IPS-18a (cell line): ENCODE measurements at regions not wholly inside any gene's neighbourhood (a gene's known extent, or its start where the extent isn't known, plus 50 kb on each side); places are given as distances from the start of the nearest gene placed in this dataset.
"Not testable (repeated sequence)": the region's sequence is repeated elsewhere in the genome, so short reads cannot be mapped to it uniquely, and the experiment has no call there.

Experiments used
- H3K27ac ChIP-seq: one replicate; pipeline ENCODE4 v1.5.1; 2013; ENCODE audit warnings: low read length
- H3K27me3 ChIP-seq: one replicate; pipeline ENCODE4 v1.6.1; 2013; ENCODE audit warnings: mild to moderate bottlenecking, low read length; ENCODE audit not compliant: control insufficient read depth, insufficient read depth
- H3K36me3 ChIP-seq: one replicate; pipeline ENCODE4 v1.6.1; 2013; ENCODE audit warnings: low read depth, low read length; ENCODE audit not compliant: control insufficient read depth
- H3K4me1 ChIP-seq: one replicate; pipeline ENCODE4 v1.6.1; 2013; ENCODE audit warnings: low read depth, low read length; ENCODE audit not compliant: control insufficient read depth
- H3K4me3 ChIP-seq: one replicate; pipeline ENCODE4 v1.5.1; 2013; ENCODE audit warnings: low read length
- H3K9ac ChIP-seq: one replicate; pipeline ENCODE4 v1.6.1; 2013; ENCODE audit warnings: mild to moderate bottlenecking, low read length, moderate library complexity
- H3K9me3 ChIP-seq: one replicate; pipeline ENCODE4 v1.6.1; 2013; ENCODE audit warnings: low read depth, low read length; ENCODE audit not compliant: control insufficient read depth

DNA sequence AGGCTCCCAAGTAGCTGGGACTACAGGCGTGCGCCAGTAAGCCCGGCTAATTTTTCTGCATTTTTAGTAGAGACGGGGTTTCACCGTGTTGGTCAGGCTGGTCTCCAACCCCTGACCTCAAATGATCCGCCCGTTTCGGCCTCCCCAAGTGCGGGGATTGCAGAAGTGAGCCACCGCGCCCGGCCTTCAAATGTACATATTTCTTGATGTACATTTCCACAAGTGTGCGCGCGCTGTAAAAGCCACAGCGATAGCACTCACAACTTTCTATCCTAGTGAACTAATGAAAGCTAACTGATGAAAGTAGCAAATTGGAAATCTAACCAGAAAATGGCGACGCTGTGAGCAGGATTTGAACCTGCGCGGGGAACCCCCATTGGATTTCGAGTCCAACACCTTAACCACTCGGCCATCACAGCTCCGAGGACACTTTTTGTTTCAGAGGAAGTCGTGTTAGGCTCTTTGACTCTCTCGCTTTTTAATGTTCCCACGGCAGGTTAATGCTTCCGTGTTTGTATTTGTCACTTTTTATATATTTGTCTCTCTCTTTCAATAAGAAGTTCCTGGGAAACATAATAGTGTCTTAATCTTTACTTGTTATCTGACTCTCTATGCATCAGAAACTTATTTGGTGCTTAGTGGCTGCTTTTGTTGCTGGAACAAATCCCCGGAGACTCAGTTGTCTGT is 199.4 kb upstream of the ZNF184 start:
- Histone ChIP-seq H3K4me3 (peak overlapping the region; percentile 76), H3K9me3 (no peaks in the 10 kb centered on the region), H3K27ac (no peak overlapping the region), H3K27me3 (peaks cover 79% of the 10 kb centered on the region), H3K36me3 (no peaks in the 10 kb centered on the region), H3K4me1 (peaks cover 9% of the 10 kb centered on the region), H3K9ac (no peak overlapping the region)

DNA sequence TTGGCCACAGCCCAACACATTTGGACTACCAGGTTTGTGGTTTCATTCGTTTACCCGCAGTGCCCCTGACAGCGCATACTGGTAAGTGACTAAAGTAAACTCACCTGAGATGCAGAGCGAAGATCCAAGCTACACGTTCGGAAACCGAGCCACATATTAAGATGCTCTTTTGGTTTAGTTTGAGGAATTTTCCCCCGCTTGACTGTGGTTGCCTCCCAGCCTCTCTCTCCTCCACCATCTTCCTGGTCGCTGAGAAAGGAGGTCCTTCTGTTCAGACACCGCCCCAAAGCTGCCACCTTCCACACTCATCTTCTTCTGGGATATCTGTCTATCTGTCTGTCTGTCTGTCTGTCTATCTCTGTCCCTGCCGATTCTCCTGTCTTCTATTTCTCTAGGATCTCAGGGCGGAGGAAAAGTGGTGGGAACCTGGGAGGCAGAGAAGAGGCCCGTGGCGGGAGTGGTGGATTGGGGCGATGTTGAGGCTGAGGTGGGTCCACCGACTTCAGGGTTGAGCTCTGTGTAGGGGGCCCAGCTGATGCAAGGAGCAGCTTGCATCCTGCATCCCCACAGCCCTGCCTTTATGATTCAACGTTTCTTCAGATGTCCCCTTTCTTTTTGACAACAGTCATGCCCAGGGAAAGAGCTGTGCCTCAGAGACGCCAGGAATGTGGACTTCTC is 196.9 kb upstream of the ZNF184 start:
- Histone ChIP-seq H3K4me3 (peak overlapping the region; percentile 76), H3K9ac (peak overlapping the region; percentile 3)

DNA sequence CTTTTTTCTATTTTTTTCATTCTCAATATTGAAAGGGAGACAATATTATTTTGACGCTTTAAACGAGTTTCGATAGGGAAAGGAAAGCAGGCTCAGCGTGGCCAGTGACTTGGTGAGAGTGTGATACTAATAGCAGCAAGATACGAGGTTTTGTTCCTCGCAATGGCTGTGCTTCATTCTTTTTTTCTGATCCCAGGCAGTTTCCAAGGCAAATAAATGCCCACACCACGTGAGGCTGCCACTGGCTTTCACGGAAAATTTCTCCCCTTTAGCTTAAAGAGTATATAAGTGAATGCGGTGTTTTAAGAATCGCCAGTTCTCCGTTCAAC is 196.4 kb upstream of the ZNF184 start:
- peak overlapping the region; percentile 76 for H3K4me3 ChIP-seq
- no peaks in the 10 kb centered on the region for H3K36me3 ChIP-seq
- peaks cover 75% of the 10 kb centered on the region for H3K27me3 ChIP-seq
- no peak overlapping the region for H3K9ac ChIP-seq
- H3K9me3 ChIP-seq: no peaks in the 10 kb centered on the region
- H3K4me1 ChIP-seq: peaks cover 12% of the 10 kb centered on the region
- H3K27ac ChIP-seq: no peak overlapping the region

More for the DNA sequence above, 196.9 kb upstream of the ZNF184 start:
- H3K9me3 ChIP-seq: no peaks in the 10 kb centered on the region
- H3K4me1 ChIP-seq: peaks cover 12% of the 10 kb centered on the region
- peaks cover 79% of the 10 kb centered on the region for H3K27me3 ChIP-seq
- no peaks in the 10 kb centered on the region for H3K36me3 ChIP-seq
- H3K27ac ChIP-seq: no peak overlapping the region

DNA sequence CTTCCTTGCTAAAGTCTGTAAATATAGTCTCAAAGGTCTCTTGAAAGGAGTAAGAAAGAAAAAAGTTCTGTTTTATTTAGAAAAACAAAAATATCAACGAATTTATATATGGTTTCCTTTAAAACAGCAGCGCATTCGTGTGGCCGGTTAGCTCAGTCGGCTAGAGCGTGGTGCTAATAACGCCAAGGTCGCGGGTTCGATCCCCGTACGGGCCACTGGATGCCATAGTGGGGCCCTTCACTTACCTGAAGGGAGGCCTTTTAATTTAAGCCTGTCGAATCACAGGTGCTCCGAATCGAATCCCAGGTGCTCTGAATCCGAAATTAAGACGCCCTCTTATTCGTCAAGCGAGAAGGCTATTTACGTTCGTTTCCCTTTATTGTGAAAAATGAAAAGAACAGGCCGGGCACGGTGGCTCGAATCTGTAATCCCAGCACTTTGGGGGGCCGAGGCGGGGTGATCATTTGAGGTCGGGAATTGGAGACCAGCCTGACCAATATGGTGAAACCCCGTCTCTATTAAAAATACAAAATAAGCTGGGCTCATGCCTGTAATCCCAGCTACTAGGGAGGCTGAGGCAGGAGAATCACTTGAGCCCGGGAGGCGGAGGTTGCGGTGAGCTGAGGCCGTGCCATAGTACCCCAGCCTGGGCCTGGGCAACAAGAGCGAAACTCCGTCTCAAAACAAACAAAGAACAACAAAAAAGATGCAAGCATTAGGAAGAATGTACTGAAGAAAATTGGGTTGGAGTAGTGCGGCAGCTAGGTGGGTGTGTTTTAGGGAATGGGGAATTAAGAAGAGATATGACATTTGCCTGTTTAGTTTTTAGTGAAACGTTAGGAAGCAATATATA is 195.8 kb upstream of the ZNF184 start:
- no peaks in the 10 kb centered on the region for H3K36me3 ChIP-seq
- H3K4me1 ChIP-seq: peaks cover 12% of the 10 kb centered on the region
- H3K9ac ChIP-seq: no peak overlapping the region
- no peaks in the 10 kb centered on the region for H3K9me3 ChIP-seq
- H3K27ac ChIP-seq: no peak overlapping the region
- H3K27me3 ChIP-seq: peaks cover 69% of the 10 kb centered on the region
- H3K4me3 ChIP-seq: peak overlapping the region; percentile 76

DNA sequence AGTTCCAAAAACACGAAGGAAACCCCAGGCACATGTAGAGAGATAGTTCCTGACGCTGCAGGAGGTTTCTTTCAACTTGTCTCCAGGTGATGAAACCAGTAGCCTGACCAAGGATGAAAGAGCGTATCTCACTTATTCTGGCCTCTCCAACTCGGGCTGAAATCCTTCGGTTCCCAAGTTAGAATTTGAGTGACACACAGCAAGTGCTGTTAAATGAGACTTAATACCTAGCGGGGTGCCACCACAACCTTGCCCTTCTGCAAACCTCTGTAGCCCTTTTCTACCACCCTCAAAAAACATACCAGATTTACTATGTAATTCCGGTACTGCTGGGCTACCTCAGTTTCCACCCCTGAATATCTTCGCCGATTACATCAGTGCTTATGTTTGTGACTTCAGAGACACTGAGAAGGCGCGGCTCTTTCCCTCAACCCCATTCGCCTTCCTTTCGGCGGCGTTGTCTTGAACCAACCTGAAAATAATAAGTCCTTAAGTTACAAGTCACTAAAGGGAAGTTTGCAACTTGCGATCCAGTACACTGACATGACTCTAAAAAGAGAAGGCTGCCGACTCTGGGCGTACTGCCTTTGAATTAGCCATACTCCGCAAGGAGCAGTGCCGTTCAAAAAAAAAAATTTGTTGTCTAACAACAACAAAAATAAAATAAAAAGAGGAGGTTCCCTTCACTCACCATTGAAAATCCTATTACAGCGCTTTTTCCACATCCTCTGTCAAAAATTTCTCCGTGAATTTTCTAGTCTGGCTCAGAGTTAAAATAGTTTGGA is 194.9 kb upstream of the ZNF184 start:
- H3K36me3 ChIP-seq: no peaks in the 10 kb centered on the region
- H3K9me3 ChIP-seq: no peaks in the 10 kb centered on the region
- H3K4me3 ChIP-seq: peak overlapping the region; percentile 76
- H3K27me3 ChIP-seq: peaks cover 65% of the 10 kb centered on the region
- H3K9ac ChIP-seq: no peak overlapping the region
- H3K4me1 ChIP-seq: peaks cover 12% of the 10 kb centered on the region
- H3K27ac ChIP-seq: no peak overlapping the region

DNA sequence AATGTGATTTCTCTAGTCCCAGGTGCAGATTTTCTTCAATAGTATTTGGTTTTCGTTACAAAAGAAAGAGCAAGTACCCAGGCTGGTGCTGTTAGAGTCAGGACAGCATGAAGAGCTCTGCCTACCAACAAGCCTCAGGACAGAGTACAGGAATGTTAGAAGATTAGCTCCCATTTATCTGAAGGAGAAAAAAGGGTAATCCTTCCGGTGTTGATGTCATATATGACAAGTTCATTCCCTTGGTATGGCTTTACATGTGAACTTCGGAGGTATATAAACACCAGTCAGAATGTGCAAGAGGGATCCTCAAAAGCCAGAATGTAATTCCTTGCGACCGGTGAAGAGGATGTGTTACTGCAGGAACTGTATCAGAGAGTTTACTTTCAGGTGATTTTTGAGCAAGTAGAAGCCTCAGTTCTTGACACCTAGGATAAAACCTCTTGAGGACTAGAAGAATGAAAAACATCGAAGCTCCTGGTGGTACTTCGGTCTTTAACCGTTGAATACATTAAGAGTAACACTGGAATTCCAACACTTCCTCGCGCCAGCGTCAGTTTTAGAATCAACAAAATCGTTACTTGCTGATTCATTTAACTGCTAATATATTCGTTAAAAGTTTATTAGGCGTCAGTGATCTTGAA is 194.2 kb upstream of the ZNF184 start:
- Histone ChIP-seq H3K9me3 (no peaks in the 10 kb centered on the region), H3K27ac (no peak overlapping the region), H3K27me3 (peaks cover 65% of the 10 kb centered on the region), H3K9ac (no peak overlapping the region), H3K4me3 (peak overlapping the region; percentile 76), H3K36me3 (no peaks in the 10 kb centered on the region), H3K4me1 (peaks cover 12% of the 10 kb centered on the region)

DNA sequence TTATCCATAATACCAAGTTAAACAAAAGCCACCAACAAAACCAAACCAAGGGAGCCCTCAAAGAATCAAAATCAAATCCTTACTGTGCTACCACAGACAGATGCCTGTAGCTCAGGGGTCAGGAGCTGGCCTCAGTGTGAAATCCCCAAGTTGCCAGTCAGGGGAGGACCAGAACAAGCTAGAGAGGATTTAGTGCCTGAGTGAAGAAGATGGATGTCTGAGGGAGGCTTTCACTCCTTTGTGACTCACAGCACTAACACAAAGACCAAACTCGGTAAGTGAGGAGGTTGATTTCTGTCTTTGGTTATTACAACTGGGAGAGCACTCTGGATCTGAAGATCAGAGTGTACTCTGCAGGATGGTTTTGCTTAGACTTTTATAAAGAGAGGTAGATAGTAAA is 189.9 kb upstream of the ZNF184 start:
- peaks cover 5% of the 10 kb centered on the region for H3K4me1 ChIP-seq
- H3K9ac ChIP-seq: no peak overlapping the region
- H3K36me3 ChIP-seq: no peaks in the 10 kb centered on the region

DNA sequence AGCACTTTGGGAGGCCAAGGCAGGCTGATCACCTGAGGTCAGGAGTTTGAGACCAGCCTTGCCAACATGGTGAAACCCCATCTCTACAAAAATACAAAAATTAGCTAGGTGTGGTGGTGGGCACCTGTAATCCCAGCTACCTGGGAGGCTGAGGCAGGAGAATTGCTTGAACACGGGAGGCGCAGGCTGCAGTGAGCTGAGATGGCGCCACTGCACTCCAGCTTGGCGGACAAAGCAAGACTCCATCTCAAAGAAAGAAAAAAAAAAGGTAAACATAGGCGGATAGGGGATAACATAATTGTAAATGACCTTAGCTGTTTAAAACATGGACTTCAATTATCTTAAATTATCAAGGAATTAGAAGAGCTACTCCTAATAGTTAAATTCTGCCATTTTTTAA is 189.3 kb upstream of the ZNF184 start:
- not testable (repeated sequence) for H3K4me1 ChIP-seq, H3K36me3 ChIP-seq, H3K9ac ChIP-seq, H3K4me3 ChIP-seq, H3K9me3 ChIP-seq, H3K27ac ChIP-seq
- peaks cover 16% of the 10 kb centered on the region for H3K27me3 ChIP-seq

More for the DNA sequence above, 189.9 kb upstream of the ZNF184 start:
- Histone ChIP-seq H3K4me3 (no peak overlapping the region), H3K27me3 (peaks cover 22% of the 10 kb centered on the region), H3K27ac (no peak overlapping the region), H3K9me3 (no peaks in the 10 kb centered on the region)

DNA sequence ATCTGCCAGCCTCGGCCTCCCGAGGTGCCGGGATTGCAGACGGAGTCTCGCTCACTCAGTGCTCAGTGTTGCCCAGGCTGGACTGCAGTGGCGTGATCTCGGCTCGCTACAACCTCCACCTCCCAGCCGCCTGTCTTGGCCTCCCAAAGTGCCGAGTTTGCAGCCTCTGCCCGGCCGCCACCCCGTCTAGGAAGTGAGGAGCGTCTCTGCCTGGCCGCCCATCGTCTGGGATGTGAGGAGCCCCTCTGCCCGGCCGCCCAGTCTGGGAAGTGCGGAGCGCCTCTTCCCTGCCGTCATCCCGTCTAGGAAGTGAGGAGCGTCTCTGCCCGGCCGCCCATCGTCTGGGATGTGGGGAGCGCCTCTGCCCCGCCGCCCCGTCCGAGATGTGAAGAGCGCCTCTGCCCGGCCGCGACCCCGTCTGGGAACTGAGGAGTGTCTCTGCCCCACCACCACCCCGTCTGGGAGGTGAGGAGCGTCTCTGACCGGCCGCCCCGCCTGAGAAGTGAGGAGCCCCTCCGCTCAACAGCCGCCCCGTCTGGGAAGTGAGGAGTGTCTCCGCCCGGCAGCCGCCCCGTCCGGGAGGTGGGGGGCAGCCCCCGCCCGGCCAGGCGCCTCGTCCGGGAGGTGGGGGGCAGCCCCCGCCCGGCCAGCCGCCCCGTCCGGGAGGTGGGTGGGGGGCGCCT is 180.4 kb upstream of the ZNF184 start:
- H3K9ac ChIP-seq, H3K27me3 ChIP-seq, H3K4me3 ChIP-seq, H3K27ac ChIP-seq, H3K36me3 ChIP-seq, H3K4me1 ChIP-seq, H3K9me3 ChIP-seq: not testable (repeated sequence)

DNA sequence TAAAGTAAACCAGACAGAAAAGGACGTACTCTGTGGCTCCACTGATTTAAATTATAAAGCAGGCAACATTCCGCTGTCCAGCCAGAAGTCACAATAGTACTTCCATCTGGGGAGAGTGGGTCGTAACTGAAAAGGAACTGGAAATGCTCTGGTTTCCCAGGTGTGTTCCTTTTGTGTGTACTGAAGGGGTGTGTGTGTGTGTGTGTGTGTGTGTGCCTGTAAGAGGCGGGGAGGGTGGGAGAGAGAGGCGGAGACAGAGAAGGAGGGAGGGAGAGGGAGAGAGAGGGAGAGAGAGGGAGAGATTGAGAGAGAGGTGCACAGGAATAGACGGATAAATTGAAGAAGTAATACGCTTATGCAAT is 178.4 kb upstream of the ZNF184 start:
- Histone ChIP-seq H3K9ac (peak overlapping the region; percentile 32), H3K4me3 (peak overlapping the region; percentile 87), H3K9me3 (no peaks in the 10 kb centered on the region), H3K27ac (no peak overlapping the region), H3K27me3 (no peaks in the 10 kb centered on the region), H3K36me3 (no peaks in the 10 kb centered on the region), H3K4me1 (no peaks in the 10 kb centered on the region)
